Effector memory CD4-positive, alpha-beta T cell (primary cell): ENCODE measurements at regions not wholly inside any gene's neighbourhood (a gene's known extent, or its start where the extent isn't known, plus 50 kb on each side); places are given as distances from the start of the nearest gene placed in this dataset.

Experiments
- DNase-seq, 3 donors: peaks; one replicate each; pipeline ENCODE4 v3.0.0-alpha.2; 2020
- H3K27ac ChIP-seq: 2 replicates; pipeline ENCODE4 v1.7.0; 2013; ENCODE audit warnings: mild to moderate bottlenecking, low read length, moderate library complexity; ENCODE audit not compliant: insufficient read depth, poor library complexity, severe bottlenecking
- H3K27me3 ChIP-seq: replicated peaks from 2 replicates; pipeline ENCODE4 v1.7.0; 2013; ENCODE audit warnings: mild to moderate bottlenecking, low read length; ENCODE audit not compliant: insufficient read depth, control insufficient read depth, poor library complexity, severe bottlenecking
- H3K36me3 ChIP-seq: 2 replicates; pipeline ENCODE4 v1.7.0; 2013; ENCODE audit warnings: mild to moderate bottlenecking, low read length, moderate library complexity; ENCODE audit not compliant: control insufficient read depth, insufficient read depth
- H3K4me1 ChIP-seq: 2 replicates; pipeline ENCODE4 v1.7.0; 2013; ENCODE audit warnings: low read length, mild to moderate bottlenecking; ENCODE audit not compliant: control insufficient read depth, insufficient read depth, poor library complexity, severe bottlenecking
- H3K4me3 ChIP-seq: 2 replicates; pipeline ENCODE4 v1.7.0; 2013; ENCODE audit warnings: low read length, low read depth, mild to moderate bottlenecking; ENCODE audit not compliant: insufficient read depth, poor library complexity, severe bottlenecking
- H3K9me3 ChIP-seq: 2 replicates; pipeline ENCODE4 v1.7.0; 2013; ENCODE audit warnings: mild to moderate bottlenecking, low read length, moderate library complexity; ENCODE audit not compliant: control insufficient read depth

DNA sequence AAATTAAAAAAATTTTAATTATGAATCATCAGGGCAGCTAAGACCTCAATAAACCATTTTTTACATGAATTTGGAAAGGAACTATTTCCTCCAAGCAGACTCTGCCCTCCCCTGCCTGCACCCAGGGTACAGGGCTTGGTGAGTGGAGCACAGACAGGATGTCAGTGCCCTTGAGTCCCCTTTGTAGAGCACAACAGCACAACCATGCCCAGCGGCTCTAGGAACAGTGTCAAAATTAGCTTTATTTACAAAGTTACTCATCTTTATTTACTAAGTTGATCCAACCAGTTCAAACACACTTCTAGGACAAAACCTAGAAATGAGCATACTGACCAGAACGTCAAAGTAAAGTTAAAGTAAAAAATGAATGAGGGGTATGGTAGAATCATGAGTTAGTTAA lies 90.6 kb upstream of the TSC22D2 start:
- H3K36me3 ChIP-seq: no peaks in the 10 kb centered on the region
- no peaks in the 10 kb centered on the region for H3K27me3 ChIP-seq
- no peaks in the 10 kb centered on the region for H3K4me1 ChIP-seq
- H3K4me3 ChIP-seq: no peak overlapping the region
- H3K27ac ChIP-seq: no peak overlapping the region
- DNase-seq: no peak
- no peaks in the 10 kb centered on the region for H3K9me3 ChIP-seq

- Histone ChIP-seq H3K27me3 (no peaks in the 10 kb centered on the region), H3K4me1 (no peaks in the 10 kb centered on the region), H3K9me3 (no peaks in the 10 kb centered on the region), H3K4me3 (no peak overlapping the region), H3K27ac (no peak overlapping the region), H3K36me3 (no peaks in the 10 kb centered on the region)
- no peak for DNase-seq
Measured at GRCh38 chr3:150315721-150316120, 92.4 kb upstream of the TSC22D2 start.

GRCh38 chr3:150314248-150315004 lies 93.7 kb upstream of the TSC22D2 start:
- H3K27me3 ChIP-seq: no peaks in the 10 kb centered on the region
- H3K4me1 ChIP-seq: no peaks in the 10 kb centered on the region
- DNase-seq: no peak
- no peaks in the 10 kb centered on the region for H3K9me3 ChIP-seq
- H3K27ac ChIP-seq: no peak overlapping the region
- no peak overlapping the region for H3K4me3 ChIP-seq
- H3K36me3 ChIP-seq: no peaks in the 10 kb centered on the region

DNA sequence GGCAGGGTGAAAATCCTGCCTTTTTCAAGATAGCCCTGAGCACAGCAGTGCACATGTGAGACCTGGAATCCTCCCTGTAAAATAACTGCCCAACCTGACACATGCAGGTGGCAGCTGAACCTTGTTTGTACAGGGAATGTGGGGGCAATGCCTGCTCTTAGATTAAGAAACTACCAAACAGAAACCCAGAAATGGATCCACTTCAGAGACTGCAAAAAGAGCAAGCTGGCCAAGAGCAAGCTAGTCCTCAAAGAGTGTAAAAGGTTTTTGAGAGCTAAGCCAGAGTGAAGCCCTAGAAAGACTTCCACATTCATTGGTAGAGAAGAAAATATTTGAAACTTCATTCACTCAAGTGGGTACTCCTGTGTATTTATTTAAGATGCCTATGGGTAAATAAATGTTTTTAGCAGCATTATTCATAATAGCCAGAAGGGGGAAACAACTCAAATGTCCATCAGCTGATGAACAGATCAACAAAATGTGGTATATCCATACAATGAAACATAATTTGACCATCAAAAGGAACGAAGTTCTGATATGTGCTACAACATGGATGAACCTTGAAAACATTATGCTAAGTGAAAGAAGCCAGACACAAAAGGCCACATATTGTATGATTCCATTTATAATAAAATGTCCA lies 96.0 kb upstream of the TSC22D2 start:
- Histone ChIP-seq H3K9me3 (no peaks in the 10 kb centered on the region), H3K4me1 (no peaks in the 10 kb centered on the region), H3K4me3 (no peak overlapping the region), H3K27ac (no peak overlapping the region), H3K27me3 (no peaks in the 10 kb centered on the region), H3K36me3 (no peaks in the 10 kb centered on the region)
- DNase-seq: no peak

- no peaks in the 10 kb centered on the region for H3K27me3 ChIP-seq
Measured at GRCh38 chr3:150311156-150311555, 96.9 kb upstream of the TSC22D2 start.

GRCh38 chr3:150309557-150309956 lies 98.5 kb upstream of the TSC22D2 start:
- Histone ChIP-seq H3K27me3 (no peaks in the 10 kb centered on the region), H3K4me3 (no peak overlapping the region), H3K4me1 (no peaks in the 10 kb centered on the region), H3K36me3 (no peaks in the 10 kb centered on the region), H3K27ac (no peak overlapping the region), H3K9me3 (no peaks in the 10 kb centered on the region)
- DNase-seq: no peak

More at GRCh38 chr3:150311156-150311555, 96.9 kb upstream of the TSC22D2 start:
- H3K9me3 ChIP-seq: no peaks in the 10 kb centered on the region
- no peak for DNase-seq
- no peak overlapping the region for H3K4me3 ChIP-seq
- no peak overlapping the region for H3K27ac ChIP-seq
- no peaks in the 10 kb centered on the region for H3K36me3 ChIP-seq
- H3K4me1 ChIP-seq: no peaks in the 10 kb centered on the region

GRCh38 chr3:150309257-150309542 lies 98.9 kb upstream of the TSC22D2 start:
- DNase-seq: no peak
- Histone ChIP-seq H3K4me3 (no peak overlapping the region), H3K27me3 (no peaks in the 10 kb centered on the region), H3K27ac (no peak overlapping the region), H3K36me3 (no peaks in the 10 kb centered on the region), H3K4me1 (no peaks in the 10 kb centered on the region), H3K9me3 (no peaks in the 10 kb centered on the region)

- H3K4me1 ChIP-seq: no peaks in the 10 kb centered on the region
- H3K27ac ChIP-seq: no peak overlapping the region
- DNase-seq: no peak
- no peaks in the 10 kb centered on the region for H3K36me3 ChIP-seq
- H3K9me3 ChIP-seq: no peaks in the 10 kb centered on the region
- no peak overlapping the region for H3K4me3 ChIP-seq
- H3K27me3 ChIP-seq: no peaks in the 10 kb centered on the region
Measured at GRCh38 chr3:150308481-150309256, 99.4 kb upstream of the TSC22D2 start.

DNA sequence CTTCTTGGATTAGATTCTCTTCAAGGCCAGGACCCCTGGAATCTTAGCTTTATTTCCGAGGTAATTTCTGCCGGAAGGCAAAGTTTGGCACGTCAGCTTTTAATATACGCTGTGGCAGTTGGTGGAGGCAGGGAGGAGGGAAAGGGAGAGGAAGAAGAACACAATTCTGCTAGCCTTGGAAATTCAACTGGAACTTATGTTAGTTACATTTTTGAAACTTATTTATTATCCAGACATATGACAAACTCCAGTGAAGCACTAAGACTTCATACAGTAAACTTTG lies 100.1 kb upstream of the TSC22D2 start:
- no peaks in the 10 kb centered on the region for H3K4me1 ChIP-seq
- DNase-seq: no peak
- H3K27me3 ChIP-seq: no peaks in the 10 kb centered on the region
- no peak overlapping the region for H3K4me3 ChIP-seq
- H3K27ac ChIP-seq: no peak overlapping the region
- H3K36me3 ChIP-seq: no peaks in the 10 kb centered on the region
- H3K9me3 ChIP-seq: no peaks in the 10 kb centered on the region

DNA sequence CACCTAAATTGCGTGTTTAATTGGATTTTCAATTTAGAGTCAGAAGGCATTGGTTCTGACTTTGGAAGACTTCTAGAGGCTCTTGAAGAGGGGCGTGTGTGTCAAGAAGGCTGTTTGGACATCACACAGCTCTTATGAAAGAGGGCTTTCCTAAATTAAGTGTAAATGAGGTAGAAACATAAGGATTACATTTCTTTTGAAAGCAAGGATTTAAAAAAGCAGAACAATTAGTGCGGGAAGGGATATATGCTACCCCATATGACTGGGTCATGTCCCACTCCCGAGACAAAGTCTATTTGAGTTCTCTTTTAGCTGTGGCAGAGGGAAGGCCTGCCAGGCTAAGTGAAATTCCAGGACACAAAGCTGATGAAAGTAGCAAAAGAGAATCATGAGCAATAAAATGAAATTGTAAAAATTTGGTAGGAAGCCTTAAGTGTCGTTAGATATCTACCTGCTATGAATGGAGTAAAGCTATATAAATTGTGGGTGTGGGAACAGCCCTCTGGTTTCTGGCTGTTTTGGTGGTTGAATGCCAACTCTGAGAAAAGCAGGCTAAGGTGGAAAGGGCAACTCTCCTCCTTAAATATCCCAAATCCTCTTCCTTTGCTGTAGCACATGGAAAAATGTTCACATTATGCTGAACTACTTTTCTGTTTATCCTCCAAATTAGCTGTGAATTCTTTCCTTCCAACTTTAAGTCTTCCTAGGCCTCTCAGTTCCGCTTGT lies 100.6 kb upstream of the TSC22D2 start:
- Histone ChIP-seq H3K36me3 (no peaks in the 10 kb centered on the region), H3K4me1 (no peaks in the 10 kb centered on the region), H3K27me3 (no peaks in the 10 kb centered on the region), H3K9me3 (no peaks in the 10 kb centered on the region), H3K4me3 (no peak overlapping the region), H3K27ac (no peak overlapping the region)
- DNase-seq: no peak
